ENCODE measurements at regions not wholly inside any gene's neighbourhood (a gene's known extent, or its start where the extent isn't known, plus 50 kb on each side); places are given as distances from the start of the nearest gene placed in this dataset.

- no peak for DNase-seq
- Histone ChIP-seq H3K27me3 (replicated peaks; ENCODE audit: insufficient read depth, low read length) (no peaks in the 10 kb centered on the region), H2AFZ (ENCODE audit: low read length) (no peak overlapping the region), H4K20me1 (ENCODE audit: insufficient read depth, low read length) (no peaks in the 10 kb centered on the region), H3K4me3 (ENCODE audit: low read length) (no peak overlapping the region), H3K9me2 (replicated peaks; ENCODE audit: insufficient read depth, low read length) (no peaks in the 10 kb centered on the region), H3K36me3 (replicated peaks; ENCODE audit: insufficient read depth, low read length) (no peaks in the 10 kb centered on the region), H3K4me1 (ENCODE audit: low read length) (no peaks in the 10 kb centered on the region), H3K27ac (ENCODE audit: low read length) (no peak overlapping the region), H3K4me2 (ENCODE audit: low read depth, low read length) (no peak overlapping the region), H3F3A (ENCODE audit: insufficient read depth, low read length) (no peaks in the 10 kb centered on the region), H3K9me3 (replicated peaks; ENCODE audit: insufficient read depth, low read length) (no peaks in the 10 kb centered on the region), H3K9ac (ENCODE audit: low read length) (no peak overlapping the region), H3K79me2 (ENCODE audit: low read length) (no peaks in the 10 kb centered on the region)
- no peak for TF ChIP-seq CTCF (IDR thresholded peaks at IDR 0.05; ENCODE audit: low read length)
- TF ChIP-seq EZH2phosphoT487 (IDR thresholded peaks at IDR 0.05; ENCODE audit: low read length): no peak
- no peak for TF ChIP-seq EZH2 (optimal IDR thresholded peaks at IDR 0.05; ENCODE audit: low read depth, low read length)
Measured at GRCh38 chr5:57845025-57845424, 362.4 kb upstream of the ACTBL2 start.

GRCh38 chr5:57844410-57844809, 361.8 kb upstream of the ACTBL2 start:
- no peaks in the 10 kb centered on the region for H3K27me3 ChIP-seq (replicated peaks; ENCODE audit: insufficient read depth, low read length)
- H2AFZ ChIP-seq (ENCODE audit: low read length): no peak overlapping the region
- no peaks in the 10 kb centered on the region for H3F3A ChIP-seq (ENCODE audit: insufficient read depth, low read length)
- no peaks in the 10 kb centered on the region for H3K9me2 ChIP-seq (replicated peaks; ENCODE audit: insufficient read depth, low read length)
- TF ChIP-seq EZH2phosphoT487 (IDR thresholded peaks at IDR 0.05; ENCODE audit: low read length): no peak
- no peak for TF ChIP-seq EZH2 (optimal IDR thresholded peaks at IDR 0.05; ENCODE audit: low read depth, low read length)
- TF ChIP-seq CTCF (IDR thresholded peaks at IDR 0.05; ENCODE audit: low read length): no peak
- DNase-seq: no peak
- H3K4me1 ChIP-seq (ENCODE audit: low read length): no peaks in the 10 kb centered on the region
- no peak overlapping the region for H3K27ac ChIP-seq (ENCODE audit: low read length)
- H3K4me3 ChIP-seq (ENCODE audit: low read length): no peak overlapping the region
- H4K20me1 ChIP-seq (ENCODE audit: insufficient read depth, low read length): no peaks in the 10 kb centered on the region
- no peaks in the 10 kb centered on the region for H3K79me2 ChIP-seq (ENCODE audit: low read length)
- H3K4me2 ChIP-seq (ENCODE audit: low read depth, low read length): no peak overlapping the region
- no peaks in the 10 kb centered on the region for H3K9me3 ChIP-seq (replicated peaks; ENCODE audit: insufficient read depth, low read length)
- no peaks in the 10 kb centered on the region for H3K36me3 ChIP-seq (replicated peaks; ENCODE audit: insufficient read depth, low read length)
- H3K9ac ChIP-seq (ENCODE audit: low read length): no peak overlapping the region

- H3K4me3 ChIP-seq (ENCODE audit: low read length): no peak overlapping the region
- H3K9ac ChIP-seq (ENCODE audit: low read length): no peak overlapping the region
- no peaks in the 10 kb centered on the region for H3K36me3 ChIP-seq (replicated peaks; ENCODE audit: insufficient read depth, low read length)
- H3K79me2 ChIP-seq (ENCODE audit: low read length): no peaks in the 10 kb centered on the region
- H3F3A ChIP-seq (ENCODE audit: insufficient read depth, low read length): no peaks in the 10 kb centered on the region
- H3K4me2 ChIP-seq (ENCODE audit: low read depth, low read length): no peak overlapping the region
- no peaks in the 10 kb centered on the region for H3K4me1 ChIP-seq (ENCODE audit: low read length)
- H3K9me3 ChIP-seq (replicated peaks; ENCODE audit: insufficient read depth, low read length): no peaks in the 10 kb centered on the region
- no peaks in the 10 kb centered on the region for H3K27me3 ChIP-seq (replicated peaks; ENCODE audit: insufficient read depth, low read length)
- DNase-seq: no peak
- H3K27ac ChIP-seq (ENCODE audit: low read length): no peak overlapping the region
- TF ChIP-seq EZH2 (optimal IDR thresholded peaks at IDR 0.05; ENCODE audit: low read depth, low read length) (no peak), CTCF (IDR thresholded peaks at IDR 0.05; ENCODE audit: low read length) (no peak), EZH2phosphoT487 (IDR thresholded peaks at IDR 0.05; ENCODE audit: low read length) (no peak)
- no peaks in the 10 kb centered on the region for H3K9me2 ChIP-seq (replicated peaks; ENCODE audit: insufficient read depth, low read length)
- no peaks in the 10 kb centered on the region for H4K20me1 ChIP-seq (ENCODE audit: insufficient read depth, low read length)
- no peak overlapping the region for H2AFZ ChIP-seq (ENCODE audit: low read length)
Measured at GRCh38 chr5:57843059-57843367, 360.4 kb upstream of the ACTBL2 start.

All from MM.1S (cell line).